Gastrocnemius medialis (tissue), 4 donors: ENCODE measurements at regions not wholly inside any gene's neighbourhood (a gene's known extent, or its start where the extent isn't known, plus 50 kb on each side); places are given as distances from the start of the nearest gene placed in this dataset.

Experiments
- ATAC-seq, 2 donors: fragments of 150-250 bp; one replicate each; pipeline ENCODE4 v1.9.1; 2016
- DNase-seq, 2 donors: peaks; one replicate each; pipeline ENCODE4 v3.0.0-alpha.2; 2019
- H3K27ac ChIP-seq, 4 donors: fragments of 200-600 bp; sonication (generic); 1 replicate in 1 of 4; 2 replicates in 3 of 4; pipeline ENCODE4 v1.5.1; 2016 to 2018; ENCODE audit warnings: mild to moderate bottlenecking in 2 of 4, moderate library complexity in 1 of 4
- H3K27me3 ChIP-seq, 3 donors: fragments of 200-600 bp; sonication (generic) in 2 of 3; 1 replicate in 1 of 3; 2 replicates in 2 of 3; pipeline versions ENCODE4 v1.5.1 to v1.6.0; 2016 to 2019; ENCODE audit warnings: mild to moderate bottlenecking in 1 of 3, moderate library complexity in 1 of 3
- H3K36me3 ChIP-seq, 2 donors: fragments of 200-600 bp; sonication (generic) in 1 of 2; one replicate each; pipeline ENCODE4 v1.5.1; 2017 to 2018
- H3K4me1 ChIP-seq, 2 donors: fragments of 200-600 bp; sonication (generic) in 1 of 2; one replicate each; pipeline ENCODE4 v1.5.1; 2016 to 2017; ENCODE audit warnings: mild to moderate bottlenecking in 2 of 2
- H3K4me3 ChIP-seq, 4 donors: fragments of 200-600 bp; sonication (generic) in 3 of 4; 1 replicate in 1 of 4; 2 replicates in 3 of 4; pipeline ENCODE4 v1.5.1; 2016 to 2019; ENCODE audit warnings: mild to moderate bottlenecking in 2 of 4
- H3K9me3 ChIP-seq, 3 donors: fragments of 200-600 bp; sonication (generic) in 2 of 3; 1 replicate in 1 of 3; 2 replicates in 2 of 3; pipeline ENCODE4 v1.5.1; 2016 to 2019
- CTCF ChIP-seq, 5 experiments: fragments of 450-650 bp in 3 of 5; fragments of 200-600 bp in 2 of 5; sonication (generic) in 2 of 5; IDR thresholded peaks in 4 of 5; conservative IDR thresholded peaks in 1 of 5; 1 replicate in 4 of 5; 2 replicates in 1 of 5; pipeline ENCODE4 v1.5.1; 2016 to 2019; ENCODE audit warnings: antibody characterized with exemption in 5 of 5, mild to moderate bottlenecking in 3 of 5, moderate library complexity in 3 of 5
- POLR2A ChIP-seq, 2 donors: fragments of 450-650 bp; IDR thresholded peaks; one replicate each; pipeline ENCODE4 v1.6.1; 2017; ENCODE audit warnings: antibody characterized with exemption in 2 of 2, mild to moderate bottlenecking in 2 of 2, moderate library complexity in 2 of 2
- in situ Hi-C, 4 donors: fragments of 200-750 bp; cut with MboI; loops; one replicate each; pipeline versions ENCODE4 v1.15.0 to v1.8.0; 2017; ENCODE audit warnings: low sequenced_read_pairs in 4 of 4
- intact Hi-C: fragments of 100-400 bp; cut with DNase I; formaldehyde crosslinking; loops from one replicate; pipeline ENCODE4 v1.15.1; 2023; ENCODE audit warnings: low total_unique reads

GRCh38 chr9:6703898-6704639 is 53.7 kb upstream of the KDM4C start:
- peak overlapping the region; percentile 57 to 70 (median 64) for H3K4me3 ChIP-seq
- intact Hi-C loops (loop anchor here (1.0 kb wide), 2 partner anchors 23 to 53 kb away; partner anchors contain the start of gene KDM4C), in situ Hi-C loops (no loop called here)
- H3K4me1 ChIP-seq = peaks cover 0 to 4% of the 10 kb centered on the region in 2 donors
- peak overlapping the region; percentile 79 to 89 (median 80) for H3K27ac ChIP-seq
- DNase-seq (peak; percentile 51 to 82), ATAC-seq (peak; percentile 93 to 97)
- peak; percentile 59 to 67 for TF ChIP-seq POLR2A (IDR thresholded peaks at IDR 0.05)
- TF ChIP-seq CTCF (IDR thresholded peaks at IDR 0.05 in 4 of 5, conservative IDR thresholded peaks at IDR 0.05 in 1 of 5) = no peak
- no peaks in the 10 kb centered on the region for H3K9me3 ChIP-seq
- no peaks in the 10 kb centered on the region for H3K36me3 ChIP-seq
- no peaks in the 10 kb centered on the region for H3K27me3 ChIP-seq

GRCh38 chr9:6702707-6703106 is 55.1 kb upstream of the KDM4C start:
- intact Hi-C loops = no loop called here
- TF ChIP-seq CTCF (IDR thresholded peaks at IDR 0.05 in 4 of 5, conservative IDR thresholded peaks at IDR 0.05 in 1 of 5) (no peak), POLR2A (IDR thresholded peaks at IDR 0.05) (no peak)
- no peaks in the 10 kb centered on the region for H3K9me3 ChIP-seq

GRCh38 chr9:6696178-6696577 is 50.6 kb upstream of the GLDC start:
- H3K36me3 ChIP-seq = no peaks in the 10 kb centered on the region
- intact Hi-C loops = no loop called here
- in situ Hi-C loops = loop anchor here in 1 of 4 donors (25.0 kb wide), 1 partner anchor 684 kb away; the partner anchor contains the start of gene RANBP6

More at GRCh38 chr9:6702707-6703106, 55.1 kb upstream of the KDM4C start:
- in situ Hi-C loops = no loop called here
- Histone ChIP-seq H3K4me3 (no peak overlapping the region), H3K36me3 (no peaks in the 10 kb centered on the region), H3K4me1 (peaks cover 0 to 4% of the 10 kb centered on the region in 2 donors), H3K27ac (no peak overlapping the region), H3K27me3 (no peaks in the 10 kb centered on the region)
- ATAC-seq (no peak), DNase-seq (no peak)

GRCh38 chr9:6695121-6695814 is 49.7 kb upstream of the GLDC start:
- H3K4me3 ChIP-seq = no peak overlapping the region
- TF ChIP-seq POLR2A (IDR thresholded peaks at IDR 0.05) = no peak
- no peak for TF ChIP-seq CTCF (IDR thresholded peaks at IDR 0.05 in 4 of 5, conservative IDR thresholded peaks at IDR 0.05 in 1 of 5)
- intact Hi-C loops (no loop called here), in situ Hi-C loops (loop anchor here in 1 of 4 donors (25.0 kb wide), 1 partner anchor 683 kb away; the partner anchor contains the start of gene RANBP6)
- H3K27me3 ChIP-seq = no peaks in the 10 kb centered on the region
- H3K4me1 ChIP-seq = no peaks in the 10 kb centered on the region
- DNase-seq = no peak
- H3K27ac ChIP-seq = no peak overlapping the region
- H3K36me3 ChIP-seq = no peaks in the 10 kb centered on the region
- H3K9me3 ChIP-seq = no peaks in the 10 kb centered on the region
- ATAC-seq = no peak

More at GRCh38 chr9:6696178-6696577, 50.6 kb upstream of the GLDC start:
- Histone ChIP-seq H3K4me1 (no peaks in the 10 kb centered on the region), H3K27me3 (no peaks in the 10 kb centered on the region), H3K9me3 (no peaks in the 10 kb centered on the region), H3K4me3 (no peak overlapping the region), H3K27ac (no peak overlapping the region)
- ATAC-seq (no peak), DNase-seq (no peak)
- TF ChIP-seq POLR2A (IDR thresholded peaks at IDR 0.05) (no peak), CTCF (IDR thresholded peaks at IDR 0.05 in 4 of 5, conservative IDR thresholded peaks at IDR 0.05 in 1 of 5) (no peak)
